Esophagus squamous epithelium (tissue), 4 donors: ENCODE measurements at regions not wholly inside any gene's neighbourhood (a gene's known extent, or its start where the extent isn't known, plus 50 kb on each side); places are given as distances from the start of the nearest gene placed in this dataset.

Experiments used
- CTCF ChIP-seq, 6 experiments: fragments of 450-650 bp in 4 of 6; fragments of 200-600 bp in 2 of 6; sonication (generic) in 2 of 6; IDR thresholded peaks; one replicate each; pipeline ENCODE4 v1.5.1; 2016 to 2019; ENCODE audit warnings: antibody characterized with exemption in 6 of 6, mild to moderate bottlenecking in 4 of 6, moderate library complexity in 4 of 6
- POLR2A ChIP-seq, 4 donors: fragments of 450-650 bp; IDR thresholded peaks; one replicate each; pipeline ENCODE4 v1.6.1; 2017; ENCODE audit warnings: antibody characterized with exemption in 4 of 4, mild to moderate bottlenecking in 4 of 4, moderate library complexity in 3 of 4

DNA sequence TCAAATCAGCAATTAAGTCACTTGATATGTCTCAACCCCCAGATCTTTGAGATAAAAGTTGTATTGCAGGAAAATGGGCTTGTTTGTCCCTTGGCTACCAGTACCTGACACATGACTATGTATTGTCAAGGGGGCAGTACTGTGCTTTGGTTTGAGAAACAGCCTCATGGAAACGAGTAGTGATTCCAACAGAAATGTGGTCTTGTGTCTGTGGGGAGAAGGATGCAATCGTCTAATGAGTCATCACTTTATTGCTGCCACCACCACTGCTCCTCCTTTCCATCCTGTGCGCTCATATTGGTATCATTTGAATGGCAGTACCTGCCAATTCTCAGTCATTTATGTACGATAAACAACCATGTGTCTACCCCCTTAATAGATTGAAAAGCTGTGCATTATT is 72.8 kb upstream of the ARHGAP5 start:
- TF ChIP-seq CTCF (IDR thresholded peaks at IDR 0.05): no peak
- no peak for TF ChIP-seq POLR2A (IDR thresholded peaks at IDR 0.05)
